Anterior cingulate cortex (tissue), 58 donors: ENCODE measurements at regions not wholly inside any gene's neighbourhood (a gene's known extent, or its start where the extent isn't known, plus 50 kb on each side); places are given as distances from the start of the nearest gene placed in this dataset.
"Not testable (repeated sequence)": the region's sequence is repeated elsewhere in the genome, so short reads cannot be mapped to it uniquely, and the experiment has no call there.

Source experiments
- DNase-seq, 58 donors: peaks; one replicate each; lab custom pipeline; 2025; lab: John Stamatoyannopoulos, UW

DNA sequence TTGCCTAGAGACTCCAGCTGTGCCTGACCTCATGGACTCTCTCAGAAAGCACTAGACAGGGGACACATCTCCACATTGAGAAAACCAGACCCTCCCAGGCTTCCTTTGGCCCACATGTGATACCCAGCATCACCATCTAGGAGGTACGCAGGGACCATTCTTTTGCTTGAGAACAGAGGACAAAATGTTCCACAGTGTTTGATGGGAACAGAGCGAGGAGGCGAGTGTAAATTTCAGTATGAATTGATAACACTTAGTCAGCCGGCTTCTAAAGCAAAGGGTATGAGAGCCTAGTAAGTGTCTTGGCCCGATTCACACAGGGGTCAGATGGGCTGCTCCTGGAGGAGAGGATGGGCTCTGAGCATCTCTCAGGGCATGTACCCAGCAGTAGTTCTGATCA is 1052.4 kb downstream of the BCL11B start:
- no peak for DNase-seq

DNA sequence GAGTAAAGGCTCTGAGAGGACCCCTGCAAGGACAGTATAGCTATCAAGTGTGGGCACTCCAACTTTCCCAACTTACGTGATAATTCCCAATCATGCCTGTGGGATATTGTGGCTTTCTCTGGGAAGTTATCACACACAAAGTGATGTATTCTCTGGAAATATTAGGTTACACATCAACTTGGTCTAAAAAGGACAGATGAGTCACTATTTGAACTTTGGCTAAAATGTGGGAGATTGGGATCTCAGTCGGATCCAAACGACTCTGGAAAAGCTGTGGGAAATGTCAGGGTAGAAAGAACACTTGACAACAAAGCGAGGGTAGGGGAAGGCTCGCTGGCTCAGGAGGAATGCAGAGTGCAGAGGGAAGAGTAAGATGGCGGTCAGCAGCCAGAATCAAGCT is 1048.9 kb downstream of the BCL11B start:
- DNase-seq, result no peak

DNA sequence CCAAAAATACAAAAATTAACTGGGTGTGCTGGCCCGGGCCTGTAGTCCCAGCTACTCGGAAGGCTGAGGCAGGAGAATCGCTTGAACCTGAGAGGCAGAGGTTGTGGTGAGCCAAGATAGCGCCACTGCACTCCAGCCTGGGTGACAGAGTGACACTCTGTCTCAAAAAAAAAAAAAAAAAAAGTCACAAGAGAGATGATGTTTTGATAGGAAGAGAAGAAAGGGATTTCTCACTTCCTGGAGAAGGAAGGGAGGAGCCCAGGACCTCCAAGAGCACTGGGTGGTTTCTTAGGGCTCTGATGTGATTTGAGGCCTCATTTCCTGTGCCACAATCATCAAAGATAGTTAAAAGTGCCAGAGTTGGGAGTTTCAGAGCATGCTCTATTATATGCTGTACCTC is 1048.3 kb downstream of the BCL11B start:
- DNase-seq, result not testable (repeated sequence)

DNA sequence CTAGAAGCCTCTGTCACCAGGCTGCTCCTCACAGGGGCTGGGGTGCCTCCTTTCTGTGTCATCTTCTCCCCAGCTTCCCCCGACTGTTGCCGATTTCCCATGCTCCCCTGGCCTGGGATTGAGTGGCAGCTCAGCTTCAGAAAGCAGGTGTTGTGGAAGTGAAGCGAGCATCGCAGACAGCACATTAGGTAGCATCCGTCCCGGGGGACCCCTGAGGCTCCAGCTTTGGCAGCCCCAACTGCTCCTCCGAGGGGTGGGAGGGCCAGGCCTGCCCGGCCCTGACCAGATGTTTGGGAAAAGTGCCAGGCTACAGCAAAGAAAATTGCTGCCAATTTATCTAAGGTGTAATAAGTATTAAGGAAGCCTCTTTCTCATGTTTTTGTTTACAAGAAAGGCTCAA is 1045.6 kb downstream of the BCL11B start:
- no peak for DNase-seq

DNA sequence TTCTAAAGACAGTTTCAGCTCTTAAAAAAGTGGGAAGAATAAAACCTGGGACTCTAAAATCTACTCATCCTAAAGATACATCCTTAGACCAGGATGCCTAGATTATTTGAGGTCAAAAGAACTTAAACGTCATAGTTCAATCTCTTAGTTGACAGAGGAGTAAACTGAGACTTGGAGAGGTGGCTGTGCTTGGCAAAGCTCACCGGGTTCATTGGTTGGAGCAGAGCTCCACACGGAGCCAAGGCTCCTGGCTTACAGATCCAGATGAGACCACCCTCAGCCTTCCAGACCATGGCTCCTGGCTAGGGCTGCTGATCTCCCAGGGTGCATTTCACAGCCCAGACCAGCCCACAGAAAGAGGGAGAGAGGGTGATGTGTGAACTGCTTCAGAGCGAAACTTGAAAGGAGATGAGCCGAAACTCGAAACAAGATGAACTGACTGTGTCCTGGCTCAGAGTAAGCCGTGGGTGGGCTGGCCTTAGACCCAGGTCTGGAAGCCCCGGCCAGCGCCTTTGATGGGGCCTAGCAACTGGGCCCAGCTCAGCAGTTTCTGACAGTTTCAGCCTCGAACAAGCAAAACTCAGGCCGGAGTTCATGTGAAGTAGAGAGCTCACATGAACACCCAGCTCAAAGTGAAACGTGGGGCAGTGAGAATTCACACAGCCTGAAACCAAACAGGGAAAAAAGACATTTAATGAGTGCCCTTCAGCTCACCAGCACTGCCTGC is 1044.8 kb downstream of the BCL11B start:
- no peak for DNase-seq

DNA sequence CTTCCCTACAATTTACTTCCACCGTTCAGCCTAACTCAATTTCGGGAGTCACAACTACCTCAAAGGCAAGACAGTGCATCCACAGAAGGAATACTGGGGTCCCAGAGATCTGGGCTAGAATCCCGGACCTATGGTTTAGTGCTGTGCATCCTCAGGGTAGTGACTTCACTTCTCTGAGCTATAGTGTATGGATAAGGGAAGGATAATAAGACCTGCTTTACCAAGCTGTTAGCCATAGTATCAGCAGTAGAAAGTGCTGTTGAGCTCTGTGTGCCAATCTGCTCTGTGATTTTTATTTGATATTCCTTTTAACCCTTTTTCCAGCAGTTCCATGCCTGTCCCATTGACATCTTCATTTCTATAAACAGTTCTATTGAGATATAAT is 1044.3 kb downstream of the BCL11B start:
- no peak for DNase-seq

DNA sequence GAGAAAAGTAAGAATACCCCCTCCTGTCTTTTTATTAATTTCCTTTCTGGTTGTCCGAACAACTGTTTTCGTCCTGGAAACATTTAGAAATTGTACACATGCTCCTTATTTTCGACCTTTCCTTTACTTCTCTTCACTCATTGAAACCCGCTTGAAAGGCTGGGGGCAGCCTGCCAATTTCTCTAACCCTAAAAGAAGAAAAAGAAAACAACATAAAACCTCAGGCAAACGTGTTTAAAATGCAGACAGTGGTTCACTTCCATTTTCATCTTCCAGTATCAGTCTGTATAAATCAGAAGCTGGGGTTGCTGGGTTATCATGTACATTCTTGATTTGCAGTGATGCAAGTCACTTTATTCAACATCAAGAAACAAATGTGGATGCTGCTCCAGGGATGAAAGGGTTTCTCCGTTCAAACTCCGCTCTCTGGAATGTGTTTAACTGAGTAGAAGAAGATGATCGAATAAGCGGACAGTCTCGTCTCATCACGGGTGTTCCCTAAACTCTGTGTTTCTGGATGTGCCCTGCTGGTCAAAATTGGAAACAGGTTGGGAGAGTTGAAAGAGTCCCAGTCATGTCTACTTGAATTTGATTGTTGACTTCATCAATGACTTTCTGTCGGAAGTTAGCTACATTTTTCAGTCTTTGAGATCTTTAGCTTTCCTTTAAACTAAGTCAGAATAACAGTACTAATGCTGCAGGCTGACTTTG is 1042.2 kb downstream of the BCL11B start:
- peak in 1 of 58 donors; percentile 2 for DNase-seq

DNA sequence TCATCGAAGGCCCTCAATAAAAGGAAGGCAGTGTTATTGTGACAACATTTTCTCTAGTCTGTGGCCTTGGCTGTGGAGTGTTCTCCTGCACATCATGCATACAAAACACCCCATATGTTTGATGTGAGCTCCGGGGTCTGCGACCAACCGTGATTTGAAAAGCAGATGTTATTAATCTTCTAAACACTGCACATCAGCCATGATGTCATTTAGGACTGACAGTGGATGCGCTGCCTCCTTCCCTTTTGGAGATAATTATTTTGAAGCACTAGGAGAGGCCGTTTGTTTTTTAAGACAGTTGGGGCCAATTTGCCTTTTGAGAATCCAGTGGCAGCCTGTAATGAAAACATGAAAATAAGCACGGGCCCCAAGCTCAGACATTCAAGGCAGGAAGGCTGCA is 1041.6 kb downstream of the BCL11B start:
- DNase-seq, result no peak

DNA sequence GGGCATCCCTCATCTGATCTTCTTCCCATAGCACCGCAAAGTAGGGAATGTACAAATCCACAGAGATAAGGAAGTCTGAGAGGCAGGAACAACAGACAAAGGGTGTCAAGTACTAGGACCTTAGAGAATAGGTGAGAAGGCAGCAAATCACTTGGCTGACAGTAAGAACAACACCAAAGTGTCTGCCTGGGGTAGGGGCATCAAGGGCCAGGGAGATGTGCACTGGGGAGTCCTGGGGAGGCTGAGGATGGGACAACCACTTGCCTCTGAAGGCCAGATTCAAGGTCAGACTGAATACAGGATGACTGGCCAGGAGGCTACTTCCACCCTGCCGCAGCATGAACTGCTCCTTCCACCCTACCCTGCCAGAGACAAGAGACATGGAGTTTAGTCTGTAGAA is 1040.8 kb downstream of the BCL11B start:
- DNase-seq, result no peak

DNA sequence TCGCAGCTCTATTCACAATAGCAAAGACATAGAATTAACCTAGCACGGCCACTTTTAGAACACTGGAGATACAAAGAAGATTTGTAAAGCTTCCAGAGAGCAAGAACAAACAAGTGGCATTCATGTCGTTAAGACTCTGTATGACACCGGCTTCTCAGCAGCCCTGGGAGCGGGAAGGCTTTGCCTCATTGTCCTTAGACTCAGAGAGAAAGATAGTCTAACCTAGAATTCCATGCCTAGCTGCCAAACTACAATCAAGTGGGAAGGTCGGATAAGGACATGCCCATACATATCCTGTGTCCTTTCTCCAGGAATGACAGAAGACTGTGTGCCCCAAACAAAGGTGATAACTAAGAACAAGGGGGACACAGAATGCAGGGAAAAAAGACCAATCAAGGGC is 1038.3 kb downstream of the BCL11B start:
- DNase-seq, result no peak

DNA sequence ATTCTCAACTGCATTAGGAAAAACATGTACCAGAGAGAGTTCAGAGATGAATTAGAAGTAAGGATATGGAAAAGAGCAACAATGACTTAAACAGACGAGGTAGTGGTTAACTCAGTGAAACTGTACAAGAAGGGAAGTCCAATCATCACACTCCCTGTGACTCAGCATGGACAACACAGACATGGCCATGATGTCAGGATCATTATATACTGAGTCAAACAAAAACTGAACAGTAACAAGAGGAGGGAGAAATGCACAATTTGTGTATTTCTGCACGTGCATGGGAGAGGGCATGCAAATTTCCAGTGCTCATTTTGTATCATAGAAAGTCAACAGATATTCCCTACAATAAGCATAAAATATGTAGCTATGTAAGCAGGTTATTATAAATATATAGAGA is 1037.8 kb downstream of the BCL11B start:
- DNase-seq, result no peak

DNA sequence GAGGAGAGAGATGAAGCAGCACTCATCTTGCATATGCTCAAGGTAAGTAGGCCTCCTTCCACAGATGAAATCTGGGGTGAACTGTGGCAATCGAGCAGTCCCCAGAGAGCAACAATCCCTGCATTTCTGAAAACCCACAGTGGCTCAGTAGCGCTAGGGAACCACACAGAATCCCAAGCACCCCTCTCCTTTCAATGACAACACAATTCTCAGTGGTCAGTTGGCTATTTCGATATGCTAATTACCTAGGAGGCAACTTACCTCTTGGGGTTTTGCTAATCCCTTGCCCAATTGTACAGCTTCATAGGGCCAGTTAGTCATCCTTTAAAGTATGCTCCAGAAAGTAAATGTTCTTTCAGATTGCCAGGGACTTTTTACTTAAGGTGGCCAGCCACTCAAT is 1035.7 kb downstream of the BCL11B start:
- no peak for DNase-seq

DNA sequence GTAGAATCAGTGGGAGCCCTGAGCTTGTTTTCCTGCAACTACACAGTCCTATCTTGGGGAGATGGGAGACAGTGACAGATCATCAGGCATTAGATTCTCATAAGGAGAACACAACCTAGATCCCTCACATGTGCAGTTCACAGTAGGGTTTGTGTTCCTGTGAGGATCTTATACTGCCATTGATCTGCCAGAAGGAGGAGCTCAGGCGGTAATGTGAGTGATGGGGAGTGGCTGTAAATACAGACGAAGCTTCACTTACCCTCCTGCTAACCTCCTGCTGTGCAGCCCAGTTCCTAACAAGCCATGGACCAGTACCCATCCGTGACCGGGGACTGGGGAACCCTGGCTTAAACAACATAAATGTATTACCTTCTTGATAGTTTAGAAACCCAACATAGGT is 1034.1 kb downstream of the BCL11B start:
- DNase-seq, result no peak

DNA sequence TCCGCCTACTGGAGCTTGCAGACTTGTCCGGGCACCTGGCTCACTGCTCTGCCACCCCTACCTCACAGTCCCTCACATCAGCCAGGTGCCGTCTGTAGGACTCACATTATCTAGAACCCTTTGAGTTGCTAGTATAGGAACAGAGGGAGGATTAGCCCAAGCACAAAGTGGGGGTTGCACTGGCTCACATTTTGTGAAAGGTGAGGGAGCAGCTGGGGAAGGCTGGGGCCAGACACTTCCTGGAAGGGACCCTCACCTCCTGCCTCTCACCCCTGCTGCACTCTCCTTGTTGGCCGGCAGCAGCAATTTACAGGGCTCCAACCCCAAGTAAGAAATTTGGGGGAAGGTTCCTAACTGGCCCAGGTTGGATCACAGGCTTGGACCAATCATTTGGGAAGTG is 1031.6 kb downstream of the BCL11B start:
- no peak for DNase-seq

DNA sequence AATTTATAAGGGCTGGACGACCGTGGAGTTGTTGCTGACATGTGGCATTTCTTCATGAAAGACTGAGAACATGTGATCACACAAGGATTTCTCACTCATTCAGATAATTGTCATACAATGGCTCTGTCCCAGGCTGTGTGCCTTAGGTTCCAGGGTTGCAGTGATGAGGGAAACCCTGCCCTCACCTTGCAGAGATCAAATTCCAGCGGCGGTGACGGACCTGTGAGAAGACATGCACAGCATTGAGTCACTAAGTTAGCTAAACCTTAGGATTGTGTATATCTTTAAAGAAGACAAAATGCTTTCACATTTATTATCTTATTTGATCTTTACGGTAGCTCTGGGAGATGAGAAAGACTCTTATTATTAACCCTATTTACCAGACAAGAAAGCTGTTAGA is 1029.1 kb downstream of the BCL11B start:
- no peak for DNase-seq

DNA sequence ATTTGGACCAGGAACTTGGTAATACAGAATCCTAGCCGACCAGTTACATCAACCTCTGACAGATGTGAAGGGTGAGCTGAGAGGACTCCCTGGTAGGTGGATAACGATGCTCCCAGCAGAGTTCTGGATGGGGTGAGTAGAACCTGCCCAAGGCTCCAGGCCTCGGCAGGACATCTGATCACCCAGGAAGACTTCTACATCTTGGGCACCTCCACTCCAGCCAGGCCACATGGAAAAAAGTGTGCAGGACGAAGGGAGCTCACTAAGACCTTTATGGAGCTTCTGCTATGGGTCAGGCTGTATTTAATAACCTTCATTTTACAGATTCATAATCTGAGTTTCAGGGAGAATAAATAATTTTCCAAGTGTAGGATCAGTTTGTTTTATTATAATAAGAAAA is 1028.7 kb downstream of the BCL11B start:
- DNase-seq, result no peak

DNA sequence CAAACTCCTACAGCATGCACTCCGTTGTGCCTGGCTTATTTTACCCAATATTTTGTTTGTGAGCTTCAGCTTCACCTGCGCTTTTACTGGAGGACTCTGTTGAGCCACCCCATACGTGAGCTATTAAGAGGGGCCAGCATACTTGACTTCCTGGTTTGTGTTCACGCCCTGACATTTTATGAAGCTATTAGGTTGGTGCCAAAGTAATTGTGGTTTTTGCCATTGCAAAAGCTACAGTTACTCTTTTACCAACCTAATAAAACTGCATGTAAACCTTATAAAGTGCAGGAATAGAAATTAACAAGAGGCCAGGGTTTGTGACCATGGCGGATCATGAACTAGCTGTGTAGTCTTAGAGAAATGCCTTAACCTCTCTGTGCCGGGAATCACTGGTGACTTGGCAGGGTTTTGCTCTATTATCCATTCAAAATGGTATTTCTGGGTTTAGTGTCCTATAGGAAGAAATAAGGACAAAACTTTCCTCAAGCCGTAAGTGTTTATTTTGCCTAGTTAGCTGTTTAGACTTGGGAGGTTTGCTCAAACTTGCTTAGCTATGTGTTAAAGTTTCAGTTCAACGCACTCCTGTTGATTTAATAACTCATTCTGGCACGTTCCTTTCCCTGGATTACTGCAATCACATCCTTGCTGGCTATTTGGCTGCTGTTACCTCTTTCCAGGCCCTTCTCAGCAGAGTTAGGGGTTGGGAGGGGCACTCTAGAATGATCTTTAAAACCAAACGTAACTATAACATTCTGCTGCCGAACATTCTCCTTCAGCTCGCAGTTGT is 1027.6 kb downstream of the BCL11B start:
- no peak for DNase-seq

DNA sequence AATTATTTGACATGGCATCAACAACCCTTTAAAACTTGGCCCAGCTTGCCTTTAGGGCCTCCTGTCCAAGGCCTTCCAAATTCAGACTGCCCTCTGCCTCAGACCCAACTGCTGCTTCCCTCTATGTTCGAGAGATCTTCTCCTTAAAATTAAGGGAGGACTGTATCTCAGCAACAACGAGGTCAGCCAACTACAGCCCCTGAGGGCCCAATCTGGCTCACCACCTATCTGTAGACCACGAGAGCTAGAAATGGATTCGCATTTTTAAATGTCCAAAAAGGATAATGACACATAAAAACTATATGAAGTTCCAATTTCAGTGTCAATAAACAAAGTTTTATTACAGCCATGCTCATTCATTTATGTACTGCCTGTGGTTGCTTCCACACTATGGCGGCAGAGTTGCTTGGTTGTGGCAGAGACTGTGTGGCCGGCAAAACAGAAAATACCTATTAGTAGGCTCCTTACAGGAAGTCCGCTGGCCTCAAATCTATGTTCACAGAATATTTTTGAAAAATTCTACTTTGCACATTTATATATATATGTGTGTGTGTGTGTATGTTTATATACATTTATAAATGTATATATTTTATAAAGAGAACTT is 1026.9 kb downstream of the BCL11B start:
- no peak for DNase-seq

DNA sequence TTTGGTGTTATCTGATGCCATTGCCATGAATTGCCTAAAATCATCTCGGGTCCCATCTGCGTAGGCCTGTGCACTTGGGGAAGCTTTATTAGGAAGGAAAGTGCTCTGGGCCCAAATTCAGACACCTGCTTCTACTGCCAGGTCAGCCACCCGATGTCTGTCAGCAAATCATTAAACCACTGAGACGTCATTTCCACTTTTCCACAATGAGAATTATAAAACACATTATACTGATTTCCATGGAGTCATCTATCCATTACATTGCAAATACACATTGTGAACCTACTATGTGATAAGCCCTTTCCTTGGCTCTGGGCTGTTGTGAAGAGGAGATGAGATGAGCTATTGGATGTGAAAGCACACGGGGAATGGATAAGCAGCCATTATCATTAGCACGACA is 1022.9 kb downstream of the BCL11B start:
- no peak for DNase-seq

DNA sequence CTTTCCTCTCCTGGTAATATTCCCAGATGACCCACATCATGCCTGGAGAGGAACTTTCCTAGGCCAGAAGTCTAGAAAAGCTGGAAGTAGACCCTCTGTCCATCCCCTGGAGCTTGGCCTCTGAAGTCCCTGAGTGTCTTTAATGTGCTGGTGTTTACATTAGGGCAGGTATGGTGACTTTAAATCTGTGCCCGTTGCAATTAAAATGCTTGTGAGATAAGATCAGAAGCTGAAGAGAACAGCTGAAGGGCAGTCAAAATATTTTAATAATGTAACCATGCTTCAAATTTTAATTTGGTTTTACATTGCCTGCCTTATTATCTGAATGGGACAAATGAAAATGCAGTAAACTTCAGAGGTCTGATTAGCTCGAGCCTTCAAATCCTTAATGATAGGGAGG is 1022.5 kb downstream of the BCL11B start:
- no peak for DNase-seq

DNA sequence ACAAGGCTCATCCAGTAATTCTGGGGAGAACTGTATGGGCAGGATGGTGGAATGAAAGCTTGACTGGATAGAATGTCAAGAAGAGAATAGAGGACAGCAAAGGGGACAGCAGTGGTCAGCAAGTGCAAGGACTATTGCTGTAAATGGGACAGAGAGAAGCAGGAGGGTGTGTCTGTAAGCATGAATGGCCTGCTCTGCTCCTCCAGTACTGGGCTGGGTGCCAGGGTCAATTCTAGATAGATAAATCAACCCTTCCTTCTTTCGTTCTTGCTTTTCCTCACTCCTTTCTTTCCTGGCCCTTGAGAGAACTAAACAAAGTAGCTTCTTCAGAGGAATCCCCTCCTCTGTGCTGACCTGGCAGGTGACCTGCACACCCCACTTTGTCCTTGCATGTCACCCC is 1019.2 kb downstream of the BCL11B start:
- DNase-seq, result no peak
